Left ventricle myocardium inferior (tissue), 1 donor: ENCODE measurements at regions not wholly inside any gene's neighbourhood (a gene's known extent, or its start where the extent isn't known, plus 50 kb on each side); places are given as distances from the start of the nearest gene placed in this dataset.
"Not testable (repeated sequence)": the region's sequence is repeated elsewhere in the genome, so short reads cannot be mapped to it uniquely, and the experiment has no call there.

Source experiments
- DNase-seq: peaks from one replicate; pipeline ENCODE4 v3.0.0-alpha.2; 2020
- H3K27ac ChIP-seq: fragments of 200-600 bp; replicated peaks from 2 replicates; pipeline ENCODE4 v1.8.0; 2021
- H3K27me3 ChIP-seq: fragments of 200-600 bp; 2 replicates; pipeline ENCODE4 v1.8.0; 2021; ENCODE audit warnings: low read depth
- H3K36me3 ChIP-seq: fragments of 200-600 bp; 2 replicates; pipeline ENCODE4 v1.8.0; 2021
- H3K4me1 ChIP-seq: fragments of 200-600 bp; 2 replicates; pipeline ENCODE4 v1.8.0; 2021
- H3K4me3 ChIP-seq: fragments of 200-600 bp; 2 replicates; pipeline ENCODE4 v1.8.0; 2021; ENCODE audit warnings: mild to moderate bottlenecking, moderate library complexity
- H3K9me3 ChIP-seq: fragments of 200-600 bp; replicated peaks from 2 replicates; pipeline ENCODE4 v1.8.0; 2021
- intact Hi-C: fragments of 100-400 bp; cut with micrococcal nuclease; formaldehyde crosslinking; loops from one replicate; pipeline ENCODE4 v1.11.0; 2022
- TF ChIP-seq, protein P1 (sequence below): fragments of 200-600 bp; IDR thresholded peaks from 2 replicates; pipeline ENCODE4 v1.8.0; 2021; ENCODE audit warnings: antibody characterized with exemption, mild to moderate bottlenecking, borderline replicate concordance
- donor health status: DM: no; HTN: yes; CAD: no; lungs with severe emphysema.

DNA sequence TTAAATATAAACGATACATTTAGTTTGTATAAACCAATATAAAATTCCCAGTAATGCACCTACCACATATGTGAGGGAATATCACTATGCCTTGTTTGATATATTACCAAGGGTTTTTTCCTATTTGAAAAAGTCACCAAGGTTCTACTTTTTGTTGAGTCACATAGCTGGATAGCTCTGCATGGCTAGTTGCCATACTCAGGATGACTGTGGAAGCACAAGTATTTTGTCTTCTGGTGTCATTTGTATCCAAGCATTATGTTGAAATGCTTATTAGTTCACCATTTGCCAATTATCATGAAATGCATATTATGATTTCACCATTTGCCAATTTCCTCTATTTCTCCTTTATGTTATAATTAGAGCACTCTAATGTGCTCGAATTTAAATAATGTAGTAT, 162.7 kb upstream of the TTC29 start:
- Histone ChIP-seq H3K4me1 (peaks cover 14% of the 10 kb centered on the region), H3K9me3 (no peaks in the 10 kb centered on the region), H3K27ac (no peak overlapping the region), H3K36me3 (no peaks in the 10 kb centered on the region), H3K4me3 (no peak overlapping the region), H3K27me3 (no peaks in the 10 kb centered on the region)
- TF ChIP-seq, protein P1, sequence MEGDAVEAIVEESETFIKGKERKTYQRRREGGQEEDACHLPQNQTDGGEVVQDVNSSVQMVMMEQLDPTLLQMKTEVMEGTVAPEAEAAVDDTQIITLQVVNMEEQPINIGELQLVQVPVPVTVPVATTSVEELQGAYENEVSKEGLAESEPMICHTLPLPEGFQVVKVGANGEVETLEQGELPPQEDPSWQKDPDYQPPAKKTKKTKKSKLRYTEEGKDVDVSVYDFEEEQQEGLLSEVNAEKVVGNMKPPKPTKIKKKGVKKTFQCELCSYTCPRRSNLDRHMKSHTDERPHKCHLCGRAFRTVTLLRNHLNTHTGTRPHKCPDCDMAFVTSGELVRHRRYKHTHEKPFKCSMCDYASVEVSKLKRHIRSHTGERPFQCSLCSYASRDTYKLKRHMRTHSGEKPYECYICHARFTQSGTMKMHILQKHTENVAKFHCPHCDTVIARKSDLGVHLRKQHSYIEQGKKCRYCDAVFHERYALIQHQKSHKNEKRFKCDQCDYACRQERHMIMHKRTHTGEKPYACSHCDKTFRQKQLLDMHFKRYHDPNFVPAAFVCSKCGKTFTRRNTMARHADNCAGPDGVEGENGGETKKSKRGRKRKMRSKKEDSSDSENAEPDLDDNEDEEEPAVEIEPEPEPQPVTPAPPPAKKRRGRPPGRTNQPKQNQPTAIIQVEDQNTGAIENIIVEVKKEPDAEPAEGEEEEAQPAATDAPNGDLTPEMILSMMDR = no peak
- DNase-seq = no peak
- intact Hi-C loops = loop anchor here (10.0 kb wide), 1 partner anchor 486 kb away; no protein-coding TSS in a partner anchor

DNA sequence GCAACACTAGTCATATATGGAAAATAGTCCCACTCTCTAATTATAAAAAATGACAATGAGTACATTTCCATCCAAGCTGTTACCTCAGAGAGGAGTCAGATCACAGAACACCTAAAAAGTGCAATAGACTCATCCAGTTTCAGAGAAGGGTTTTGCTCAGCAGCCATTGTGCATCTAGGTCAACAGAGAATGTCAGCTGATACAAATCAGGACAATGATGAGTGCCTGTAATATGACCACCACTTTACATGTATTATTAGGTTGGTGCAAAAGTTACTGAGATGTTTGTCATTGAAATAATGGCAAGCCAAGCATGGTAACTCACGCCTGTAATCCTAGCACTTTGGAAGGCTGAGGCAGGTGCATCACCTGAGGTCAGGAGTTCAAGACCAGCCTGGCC, 164.1 kb upstream of the TTC29 start:
- Histone ChIP-seq H3K4me1 (no peaks in the 10 kb centered on the region), H3K36me3 (no peaks in the 10 kb centered on the region), H3K4me3 (no peak overlapping the region), H3K27me3 (no peaks in the 10 kb centered on the region), H3K27ac (no peak overlapping the region), H3K9me3 (peaks cover 5% of the 10 kb centered on the region)
- no peak for DNase-seq
- intact Hi-C loops = loop anchor here (10.0 kb wide), 1 partner anchor 485 kb away; no protein-coding TSS in a partner anchor
- TF ChIP-seq, protein P1 = no peak

DNA sequence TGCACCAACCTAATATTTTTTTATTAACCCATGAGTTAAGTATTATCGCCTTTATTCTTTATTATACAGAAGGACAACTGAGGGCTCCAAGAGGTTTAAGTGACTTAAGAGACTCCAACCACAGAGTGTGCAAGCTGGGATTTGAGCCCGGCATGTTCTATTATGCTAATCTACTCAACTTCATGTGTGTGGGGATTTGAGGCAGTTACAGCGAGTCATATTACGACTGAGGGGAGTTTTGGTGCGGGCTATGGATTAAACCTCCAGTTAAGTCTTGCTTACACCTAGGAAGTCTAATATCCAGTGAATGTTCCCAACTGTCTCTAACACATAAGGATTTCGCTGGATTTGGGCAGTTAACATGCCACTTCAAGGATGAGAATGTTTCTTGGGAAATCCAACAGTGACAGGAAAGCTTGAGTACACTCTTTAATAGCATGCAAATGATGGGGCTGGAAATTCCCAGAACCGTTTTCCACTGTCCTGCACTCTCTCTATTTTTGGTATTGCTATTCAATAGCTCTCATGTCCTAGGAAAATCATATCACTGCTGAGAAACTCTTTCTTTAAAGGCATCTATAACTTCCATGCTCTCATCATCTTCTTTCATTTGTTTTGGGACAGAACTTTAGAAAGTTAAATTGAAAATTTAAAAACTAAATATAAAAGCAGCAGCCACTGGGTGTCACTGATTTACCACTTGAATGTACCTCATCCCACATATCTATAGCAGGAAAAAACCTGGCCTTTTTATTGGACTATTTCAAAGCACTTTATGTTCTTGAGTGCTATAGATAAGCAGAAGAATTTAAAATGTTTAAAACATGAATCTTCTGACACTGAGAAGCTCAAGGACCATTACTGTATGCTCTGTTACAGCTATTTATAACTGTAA, 165.1 kb upstream of the TTC29 start:
- Histone ChIP-seq H3K27me3 (no peaks in the 10 kb centered on the region), H3K9me3 (peaks cover 14% of the 10 kb centered on the region), H3K4me1 (no peaks in the 10 kb centered on the region), H3K4me3 (no peak overlapping the region), H3K27ac (no peak overlapping the region), H3K36me3 (no peaks in the 10 kb centered on the region)
- TF ChIP-seq, protein P1 = peak; percentile 45
- no peak for DNase-seq
- intact Hi-C loops = no loop called here

DNA sequence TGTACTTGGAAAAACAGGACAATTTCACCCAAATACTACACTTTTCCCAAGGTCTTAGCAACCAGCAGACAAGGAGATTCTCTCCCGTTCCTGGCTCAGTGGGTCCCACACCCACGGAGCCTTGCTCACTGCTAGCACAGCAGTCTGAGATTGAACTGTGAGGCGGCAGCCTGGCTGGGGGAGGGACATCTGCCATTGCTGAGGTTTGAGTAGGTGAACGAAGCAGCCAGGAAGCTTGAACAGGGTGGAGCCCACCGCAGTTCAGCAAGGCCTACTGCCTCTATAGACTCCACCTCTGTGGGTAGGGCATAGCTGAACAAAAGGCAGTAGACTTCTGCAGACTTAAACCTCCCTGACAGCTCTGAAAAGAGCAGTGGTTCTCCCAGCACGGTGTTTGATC, 166.5 kb upstream of the TTC29 start:
- H3K27ac ChIP-seq, H3K27me3 ChIP-seq, DNase-seq, H3K4me1 ChIP-seq, H3K36me3 ChIP-seq, H3K4me3 ChIP-seq, intact Hi-C loops: not testable (repeated sequence)
- H3K9me3 ChIP-seq = peaks cover 21% of the 10 kb centered on the region

DNA sequence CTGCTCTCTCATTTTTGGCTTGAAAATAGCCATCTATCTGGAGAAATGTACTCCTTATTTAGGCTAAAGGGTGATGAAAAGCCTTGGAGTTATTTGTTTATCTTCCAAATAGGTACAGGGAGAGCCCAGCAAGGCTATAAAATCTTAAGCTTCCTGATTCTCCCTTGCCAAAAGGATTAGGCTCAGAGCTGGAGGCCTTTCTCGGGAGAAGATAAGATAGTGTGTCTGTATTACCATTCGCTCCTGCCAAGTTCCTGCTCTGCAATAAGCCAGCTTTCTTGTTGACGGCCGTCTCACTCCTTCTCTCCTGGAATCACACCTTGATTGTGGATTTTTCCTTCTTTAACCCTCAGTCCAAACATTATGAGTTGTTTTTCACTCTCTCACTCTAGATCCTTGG, 171.8 kb upstream of the TTC29 start:
- H3K27ac ChIP-seq = peak overlapping the region; percentile 62
- H3K36me3 ChIP-seq = no peaks in the 10 kb centered on the region
- intact Hi-C loops = no loop called here
- no peak for DNase-seq
- TF ChIP-seq, protein P1 = no peak
- peaks cover 21% of the 10 kb centered on the region for H3K9me3 ChIP-seq
- H3K27me3 ChIP-seq = no peaks in the 10 kb centered on the region
- peaks cover 36% of the 10 kb centered on the region for H3K4me1 ChIP-seq
- H3K4me3 ChIP-seq = no peak overlapping the region

DNA sequence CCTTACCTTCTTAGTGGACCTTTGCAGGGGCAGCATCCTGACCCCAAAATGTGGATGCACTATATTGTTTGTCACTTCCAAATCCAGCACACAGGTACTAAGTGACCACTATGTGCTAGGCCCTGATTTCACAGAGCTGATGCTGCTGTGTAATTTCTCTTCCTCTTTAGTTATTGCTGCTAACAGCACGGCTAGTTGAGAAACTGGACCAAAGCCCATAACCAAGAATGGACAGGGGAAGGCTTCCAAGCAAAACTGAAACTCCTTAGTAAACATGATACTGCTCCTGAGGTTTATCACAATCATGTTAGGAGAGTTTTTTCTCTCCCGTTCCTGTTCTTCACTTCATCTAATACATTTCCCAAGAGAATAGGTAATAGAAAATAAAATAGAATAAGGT, 172.9 kb upstream of the TTC29 start:
- peak overlapping the region; percentile 62 for H3K27ac ChIP-seq
- no peak for DNase-seq
- peaks cover 21% of the 10 kb centered on the region for H3K9me3 ChIP-seq
- intact Hi-C loops = no loop called here
- TF ChIP-seq, protein P1 = no peak
- no peaks in the 10 kb centered on the region for H3K27me3 ChIP-seq
- no peaks in the 10 kb centered on the region for H3K36me3 ChIP-seq
- H3K4me3 ChIP-seq = peak overlapping the region; percentile 1
- H3K4me1 ChIP-seq = peaks cover 46% of the 10 kb centered on the region
